ENCODE measurements at regions not wholly inside any gene's neighbourhood (a gene's known extent, or its start where the extent isn't known, plus 50 kb on each side); places are given as distances from the start of the nearest gene placed in this dataset.
"Not testable (repeated sequence)": the region's sequence is repeated elsewhere in the genome, so short reads cannot be mapped to it uniquely, and the experiment has no call there.

GRCh38 chrX:109920868-109921267 lies 82.0 kb upstream of the TMEM164 start:
- FAIRE-seq (no peak), DNase-seq (ENCODE audit: low read depth, low spot score) (no peak)
- TF ChIP-seq CTCF (optimal IDR thresholded peaks at IDR 0.05 in 1 of 3, IDR thresholded peaks at IDR 0.05 in 1 of 3, conservative IDR thresholded peaks at IDR 0.05 in 1 of 3; ENCODE audit: extremely low read depth in 1 of 3, insufficient read depth in 2 of 3, low read length in 3 of 3), result no peak
- no peak for TF ChIP-seq EZH2 (IDR thresholded peaks at IDR 0.05; ENCODE audit: low read length)
- no peaks in the 10 kb centered on the region for H3K9me3 ChIP-seq (ENCODE audit: control insufficient read depth, low read depth, low read length)
- H3K79me2 ChIP-seq (ENCODE audit: control insufficient read depth, insufficient read depth, low read length), result no peaks in the 10 kb centered on the region
- H3K4me2 ChIP-seq (ENCODE audit: control insufficient read depth, extremely low read depth, insufficient read depth, low read depth, low read length), result no peak overlapping the region
- H3K36me3 ChIP-seq (ENCODE audit: control insufficient read depth in 2 of 2, extremely low read depth in 1 of 2, insufficient read depth in 2 of 2, low read length in 2 of 2), result no peaks in the 10 kb centered on the region
- no peak overlapping the region for H3K27ac ChIP-seq (ENCODE audit: control insufficient read depth, insufficient read depth, low read length)
- H3K4me3 ChIP-seq (ENCODE audit: control insufficient read depth in 2 of 3, extremely low read depth in 1 of 3, insufficient read depth in 2 of 3, low read depth in 1 of 3, low read length in 3 of 3), result no peak overlapping the region
- dilution Hi-C loops (cut with MboI; ENCODE audit: extremely low pct_ligation_motif_present, low sequenced_read_pairs), result no loop called here
- no peak overlapping the region for H2AFZ ChIP-seq (ENCODE audit: control insufficient read depth, low read length)
- no peaks in the 10 kb centered on the region for H4K20me1 ChIP-seq (ENCODE audit: control insufficient read depth, extremely low read depth, insufficient read depth, low read length)
- H3K9me1 ChIP-seq (ENCODE audit: control insufficient read depth, extremely low read depth, insufficient read depth, low read length), result no peaks in the 10 kb centered on the region
- peaks cover 3% of the 10 kb centered on the region for H3K27me3 ChIP-seq (ENCODE audit: control insufficient read depth, extremely low read depth, insufficient read depth, low read length)
- no peak overlapping the region for H3K9ac ChIP-seq (ENCODE audit: control insufficient read depth, extremely low read depth, insufficient read depth, low read length)
- H3K4me1 ChIP-seq (ENCODE audit: control insufficient read depth, extremely low read depth, insufficient read depth, low read length), result no peaks in the 10 kb centered on the region

GRCh38 chrX:109922190-109922589 lies 80.7 kb upstream of the TMEM164 start:
- Histone ChIP-seq H3K9me3 (ENCODE audit: control insufficient read depth, low read depth, low read length) (no peaks in the 10 kb centered on the region), H3K79me2 (ENCODE audit: control insufficient read depth, insufficient read depth, low read length) (no peaks in the 10 kb centered on the region), H3K27me3 (ENCODE audit: control insufficient read depth, extremely low read depth, insufficient read depth, low read length) (peaks cover 4% of the 10 kb centered on the region), H3K27ac (ENCODE audit: control insufficient read depth, insufficient read depth, low read length) (no peak overlapping the region), H4K20me1 (ENCODE audit: control insufficient read depth, extremely low read depth, insufficient read depth, low read length) (no peaks in the 10 kb centered on the region), H3K9me1 (ENCODE audit: control insufficient read depth, extremely low read depth, insufficient read depth, low read length) (no peaks in the 10 kb centered on the region), H3K36me3 (ENCODE audit: control insufficient read depth in 2 of 2, extremely low read depth in 1 of 2, insufficient read depth in 2 of 2, low read length in 2 of 2) (no peaks in the 10 kb centered on the region), H2AFZ (ENCODE audit: control insufficient read depth, low read length) (no peak overlapping the region), H3K4me3 (ENCODE audit: control insufficient read depth in 2 of 3, extremely low read depth in 1 of 3, insufficient read depth in 2 of 3, low read depth in 1 of 3, low read length in 3 of 3) (no peak overlapping the region), H3K4me2 (ENCODE audit: control insufficient read depth, extremely low read depth, insufficient read depth, low read depth, low read length) (no peak overlapping the region), H3K4me1 (ENCODE audit: control insufficient read depth, extremely low read depth, insufficient read depth, low read length) (no peaks in the 10 kb centered on the region), H3K9ac (ENCODE audit: control insufficient read depth, extremely low read depth, insufficient read depth, low read length) (no peak overlapping the region)
- no peak for TF ChIP-seq CTCF (optimal IDR thresholded peaks at IDR 0.05 in 1 of 3, IDR thresholded peaks at IDR 0.05 in 1 of 3, conservative IDR thresholded peaks at IDR 0.05 in 1 of 3; ENCODE audit: extremely low read depth in 1 of 3, insufficient read depth in 2 of 3, low read length in 3 of 3)
- TF ChIP-seq EZH2 (IDR thresholded peaks at IDR 0.05; ENCODE audit: low read length), result no peak
- no peak for FAIRE-seq
- dilution Hi-C loops (cut with MboI; ENCODE audit: extremely low pct_ligation_motif_present, low sequenced_read_pairs), result no loop called here
- no peak for DNase-seq (ENCODE audit: low read depth, low spot score)

- H3K9me3 ChIP-seq (ENCODE audit: control insufficient read depth, low read depth, low read length); H3K4me1 ChIP-seq (ENCODE audit: control insufficient read depth, extremely low read depth, insufficient read depth, low read length); H3K79me2 ChIP-seq (ENCODE audit: control insufficient read depth, insufficient read depth, low read length); FAIRE-seq; DNase-seq (ENCODE audit: low read depth, low spot score); H3K27ac ChIP-seq (ENCODE audit: control insufficient read depth, insufficient read depth, low read length); H3K27me3 ChIP-seq (ENCODE audit: control insufficient read depth, extremely low read depth, insufficient read depth, low read length); H3K9me1 ChIP-seq (ENCODE audit: control insufficient read depth, extremely low read depth, insufficient read depth, low read length); H4K20me1 ChIP-seq (ENCODE audit: control insufficient read depth, extremely low read depth, insufficient read depth, low read length); H3K9ac ChIP-seq (ENCODE audit: control insufficient read depth, extremely low read depth, insufficient read depth, low read length); H3K36me3 ChIP-seq (ENCODE audit: control insufficient read depth in 2 of 2, extremely low read depth in 1 of 2, insufficient read depth in 2 of 2, low read length in 2 of 2); H2AFZ ChIP-seq (ENCODE audit: control insufficient read depth, low read length); H3K4me2 ChIP-seq (ENCODE audit: control insufficient read depth, extremely low read depth, insufficient read depth, low read depth, low read length); dilution Hi-C loops (cut with MboI; ENCODE audit: extremely low pct_ligation_motif_present, low sequenced_read_pairs); H3K4me3 ChIP-seq (ENCODE audit: control insufficient read depth in 2 of 3, extremely low read depth in 1 of 3, insufficient read depth in 2 of 3, low read depth in 1 of 3, low read length in 3 of 3): not testable (repeated sequence)
Observed at GRCh38 chrX:109925003-109925402, 77.9 kb upstream of the TMEM164 start.

All from keratinocyte (primary cell).